Right lobe of liver (tissue), 6 donors: ENCODE measurements at regions not wholly inside any gene's neighbourhood (a gene's known extent, or its start where the extent isn't known, plus 50 kb on each side); places are given as distances from the start of the nearest gene placed in this dataset.

Source experiments
- ATAC-seq, 4 donors: fragments of 200-7000 bp; cut with Tn5 transposase; one replicate each; pipeline ENCODE4 v1.9.1; 2020; ENCODE audit warnings: mild to moderate bottlenecking in 4 of 4, moderate library complexity in 4 of 4
- DNase-seq, 3 donors: peaks; one replicate each; pipeline ENCODE4 v3.0.0-alpha.2; 2020
- H3K27ac ChIP-seq, 3 donors: fragments of 200-600 bp; one replicate each; pipeline ENCODE4 v1.8.0; 2022
- H3K27me3 ChIP-seq, 2 donors: fragments of 200-600 bp; one replicate each; pipeline ENCODE4 v1.8.0; 2022
- H3K36me3 ChIP-seq, 4 donors: fragments of 200-600 bp; sonication (generic) in 1 of 4; one replicate each; pipeline versions ENCODE4 v1.5.1 to v1.8.0; 2017 to 2022; ENCODE audit warnings: control low read depth in 1 of 4
- H3K4me1 ChIP-seq, 4 donors: fragments of 200-600 bp; sonication (generic) in 1 of 4; one replicate each; pipeline versions ENCODE4 v1.5.1 to v1.8.0; 2017 to 2022; ENCODE audit warnings: control low read depth in 1 of 4
- H3K4me3 ChIP-seq, 3 donors: fragments of 200-600 bp; one replicate each; pipeline ENCODE4 v1.8.0; 2022
- H3K9me3 ChIP-seq, 4 donors: fragments of 200-600 bp; sonication (generic) in 1 of 4; one replicate each; pipeline versions ENCODE4 v1.5.1 to v1.8.0; 2017 to 2022; ENCODE audit warnings: control low read depth in 1 of 4
- CTCF ChIP-seq, 4 donors: fragments of 200-600 bp in 3 of 4; fragments of 450-650 bp in 1 of 4; IDR thresholded peaks; one replicate each; pipeline versions ENCODE4 v1.5.1 to v1.8.0; 2016 to 2022; ENCODE audit warnings: antibody characterized with exemption in 4 of 4, mild to moderate bottlenecking in 2 of 4
- POLR2A ChIP-seq: fragments of 450-650 bp; IDR thresholded peaks from one replicate; pipeline ENCODE4 v1.6.1; 2017; ENCODE audit warnings: antibody characterized with exemption, mild to moderate bottlenecking
- WGBS: methylation state at CpG from one replicate; pipeline ENCODE4 v1.1.6; 2018; ENCODE audit warnings: low coverage, low lambda C conversion rate; ENCODE audit not compliant: insufficient coverage; ENCODE audit errors: missing lambda C conversion rate; 5-methylcytosine and 5-hydroxymethylcytosine counted together
- intact Hi-C, 2 donors: fragments of 100-400 bp; cut with DNase I; formaldehyde crosslinking; loops; one replicate each; pipeline versions ENCODE4 v1.11.2 to v1.14.1; 2022
- donor health status: DM: no; HTN: yes; CAD: no.
- donor health status: DM: no; HTN: no; CAD: no.
- donor health status: DM: no; HTN: no; CAD: no.
- donor health status: DM: no; HTN: yes; CAD: no.
- donor health status: DM: no; HTN: yes; CAD: no.

- no peak overlapping the region for H3K4me3 ChIP-seq
- 89% methylated on average over 1 of the region's 1 CpG for WGBS
- TF ChIP-seq CTCF (IDR thresholded peaks at IDR 0.05) (no peak), POLR2A (no peak)
- intact Hi-C loops, result no loop called here
- no peaks in the 10 kb centered on the region for H3K27me3 ChIP-seq
- ATAC-seq (no peak), DNase-seq (no peak)
- no peaks in the 10 kb centered on the region for H3K9me3 ChIP-seq
- H3K27ac ChIP-seq, result no peak overlapping the region
- no peaks in the 10 kb centered on the region for H3K4me1 ChIP-seq
- H3K36me3 ChIP-seq, result no peaks in the 10 kb centered on the region
Observed at GRCh38 chr1:199132006-199132405, 493.2 kb downstream of the PTPRC start.

- intact Hi-C loops, result no loop called here
Observed at GRCh38 chr1:199135901-199136300, 497.1 kb downstream of the PTPRC start.

GRCh38 chr1:199138061-199138460 lies 499.2 kb downstream of the PTPRC start:
- intact Hi-C loops, result no loop called here
- H3K9me3 ChIP-seq, result no peaks in the 10 kb centered on the region
- H3K27me3 ChIP-seq, result no peaks in the 10 kb centered on the region
- DNase-seq (no peak), ATAC-seq (no peak)
- H3K27ac ChIP-seq, result no peak overlapping the region
- TF ChIP-seq POLR2A, result no peak
- TF ChIP-seq CTCF (IDR thresholded peaks at IDR 0.05), result no peak
- no peaks in the 10 kb centered on the region for H3K4me1 ChIP-seq
- no peaks in the 10 kb centered on the region for H3K36me3 ChIP-seq
- 89% methylated on average over 1 of the region's 1 CpG for WGBS
- no peak overlapping the region for H3K4me3 ChIP-seq

More at GRCh38 chr1:199135901-199136300, 497.1 kb downstream of the PTPRC start:
- Histone ChIP-seq H3K4me1 (no peaks in the 10 kb centered on the region), H3K36me3 (no peaks in the 10 kb centered on the region), H3K9me3 (no peaks in the 10 kb centered on the region), H3K27ac (no peak overlapping the region), H3K4me3 (no peak overlapping the region), H3K27me3 (no peaks in the 10 kb centered on the region)
- 69% methylated on average over 4 of the region's 4 CpGs for WGBS
- TF ChIP-seq POLR2A, result no peak
- no peak for TF ChIP-seq CTCF (IDR thresholded peaks at IDR 0.05)
- no peak for DNase-seq
- no peak for ATAC-seq

- TF ChIP-seq CTCF (IDR thresholded peaks at IDR 0.05) (no peak), POLR2A (no peak)
- Histone ChIP-seq H3K9me3 (no peaks in the 10 kb centered on the region), H3K4me3 (no peak overlapping the region), H3K27me3 (no peaks in the 10 kb centered on the region), H3K27ac (no peak overlapping the region), H3K36me3 (no peaks in the 10 kb centered on the region), H3K4me1 (no peaks in the 10 kb centered on the region)
- 95% methylated on average over 2 of the region's 2 CpGs for WGBS
- DNase-seq (no peak), ATAC-seq (no peak)
- intact Hi-C loops, result no loop called here
Observed at GRCh38 chr1:199149591-199149990, 510.8 kb downstream of the PTPRC start.

GRCh38 chr1:199150756-199151155 lies 511.9 kb downstream of the PTPRC start:
- Histone ChIP-seq H3K4me3 (no peak overlapping the region), H3K9me3 (no peaks in the 10 kb centered on the region), H3K36me3 (no peaks in the 10 kb centered on the region), H3K4me1 (no peaks in the 10 kb centered on the region), H3K27me3 (no peaks in the 10 kb centered on the region), H3K27ac (no peak overlapping the region)
- intact Hi-C loops, result no loop called here
- no peak for DNase-seq
- no peak for ATAC-seq
- 67% methylated on average over 1 of the region's 1 CpG for WGBS
- TF ChIP-seq CTCF (IDR thresholded peaks at IDR 0.05) (no peak), POLR2A (no peak)
